ENCODE measurements at regions not wholly inside any gene's neighbourhood (a gene's known extent, or its start where the extent isn't known, plus 50 kb on each side); places are given as distances from the start of the nearest gene placed in this dataset.

GRCh38 chrX:42691196-42691595 lies 86.8 kb downstream of the PPP1R2C start:
- Mint-ChIP-seq H3K27me3 (ENCODE audit: low read depth) (no peaks in the 10 kb centered on the region), H3K4me1 (ENCODE audit: low read depth) (no peaks in the 10 kb centered on the region), H3K36me3 (ENCODE audit: low read depth) (no peaks in the 10 kb centered on the region), H3K9me3 (ENCODE audit: insufficient read depth) (no peaks in the 10 kb centered on the region), H3K4me3 (no peak overlapping the region), H3K27ac (no peak overlapping the region)
- ChIA-PET POLR2A (no interaction called here), CTCF (interaction anchor here (0.6 kb wide), 1 partner anchor 252 kb away, joined by 4 read pairs; no protein-coding TSS in a partner anchor)
- DNase-seq (no peak), ATAC-seq (no peak)

GRCh38 chrX:42686706-42687105 lies 91.3 kb downstream of the PPP1R2C start:
- DNase-seq (no peak), ATAC-seq (no peak)
- Mint-ChIP-seq H3K27me3 (ENCODE audit: low read depth) (no peaks in the 10 kb centered on the region), H3K36me3 (ENCODE audit: low read depth) (no peaks in the 10 kb centered on the region), H3K4me1 (ENCODE audit: low read depth) (no peaks in the 10 kb centered on the region), H3K9me3 (ENCODE audit: insufficient read depth) (no peaks in the 10 kb centered on the region), H3K27ac (no peak overlapping the region), H3K4me3 (no peak overlapping the region)
- CTCF ChIA-PET = no interaction called here
- POLR2A ChIA-PET = no interaction called here

GRCh38 chrX:42686296-42686695 lies 91.7 kb downstream of the PPP1R2C start:
- H3K27me3 Mint-ChIP-seq (ENCODE audit: low read depth) = no peaks in the 10 kb centered on the region
- CTCF ChIA-PET = no interaction called here
- no peaks in the 10 kb centered on the region for H3K36me3 Mint-ChIP-seq (ENCODE audit: low read depth)
- no peak overlapping the region for H3K4me3 Mint-ChIP-seq
- no peak for DNase-seq
- H3K4me1 Mint-ChIP-seq (ENCODE audit: low read depth) = no peaks in the 10 kb centered on the region
- POLR2A ChIA-PET = no interaction called here
- H3K9me3 Mint-ChIP-seq (ENCODE audit: insufficient read depth) = no peaks in the 10 kb centered on the region
- no peak for ATAC-seq
- no peak overlapping the region for H3K27ac Mint-ChIP-seq

- H3K36me3 Mint-ChIP-seq (ENCODE audit: low read depth) = no peaks in the 10 kb centered on the region
- H3K4me1 Mint-ChIP-seq (ENCODE audit: low read depth) = no peaks in the 10 kb centered on the region
- H3K4me3 Mint-ChIP-seq = no peak overlapping the region
- ATAC-seq (no peak), DNase-seq (no peak)
- no peaks in the 10 kb centered on the region for H3K9me3 Mint-ChIP-seq (ENCODE audit: insufficient read depth)
- no peaks in the 10 kb centered on the region for H3K27me3 Mint-ChIP-seq (ENCODE audit: low read depth)
- ChIA-PET POLR2A (no interaction called here), CTCF (no interaction called here)
- H3K27ac Mint-ChIP-seq = no peak overlapping the region
Observed at GRCh38 chrX:42684065-42684464, 93.9 kb downstream of the PPP1R2C start.

GRCh38 chrX:42680666-42681065 lies 97.3 kb downstream of the PPP1R2C start:
- ATAC-seq (no peak), DNase-seq (no peak)
- no peaks in the 10 kb centered on the region for H3K9me3 Mint-ChIP-seq (ENCODE audit: insufficient read depth)
- ChIA-PET POLR2A (no interaction called here), CTCF (no interaction called here)
- no peak overlapping the region for H3K27ac Mint-ChIP-seq
- H3K4me1 Mint-ChIP-seq (ENCODE audit: low read depth) = no peaks in the 10 kb centered on the region
- no peak overlapping the region for H3K4me3 Mint-ChIP-seq
- no peaks in the 10 kb centered on the region for H3K36me3 Mint-ChIP-seq (ENCODE audit: low read depth)
- no peaks in the 10 kb centered on the region for H3K27me3 Mint-ChIP-seq (ENCODE audit: low read depth)

GRCh38 chrX:42678133-42678532 lies 99.8 kb downstream of the PPP1R2C start:
- no peak overlapping the region for H3K27ac Mint-ChIP-seq
- ChIA-PET POLR2A (no interaction called here), CTCF (no interaction called here)
- H3K36me3 Mint-ChIP-seq (ENCODE audit: low read depth) = no peaks in the 10 kb centered on the region
- H3K27me3 Mint-ChIP-seq (ENCODE audit: low read depth) = no peaks in the 10 kb centered on the region
- H3K4me1 Mint-ChIP-seq (ENCODE audit: low read depth) = no peaks in the 10 kb centered on the region
- DNase-seq = no peak
- H3K9me3 Mint-ChIP-seq (ENCODE audit: insufficient read depth) = no peaks in the 10 kb centered on the region
- no peak overlapping the region for H3K4me3 Mint-ChIP-seq
- no peak for ATAC-seq

GRCh38 chrX:42673301-42673810 lies 104.6 kb downstream of the PPP1R2C start:
- H3K4me1 Mint-ChIP-seq (ENCODE audit: low read depth) = no peaks in the 10 kb centered on the region
- no peak overlapping the region for H3K4me3 Mint-ChIP-seq
- DNase-seq = no peak
- H3K27ac Mint-ChIP-seq = no peak overlapping the region
- no peaks in the 10 kb centered on the region for H3K36me3 Mint-ChIP-seq (ENCODE audit: low read depth)
- no peak for ATAC-seq
- ChIA-PET POLR2A (no interaction called here), CTCF (no interaction called here)
- H3K27me3 Mint-ChIP-seq (ENCODE audit: low read depth) = no peaks in the 10 kb centered on the region
- no peaks in the 10 kb centered on the region for H3K9me3 Mint-ChIP-seq (ENCODE audit: insufficient read depth)

- Mint-ChIP-seq H3K36me3 (ENCODE audit: low read depth) (peaks cover 5% of the 10 kb centered on the region), H3K4me1 (ENCODE audit: low read depth) (no peaks in the 10 kb centered on the region), H3K4me3 (no peak overlapping the region), H3K9me3 (ENCODE audit: insufficient read depth) (peaks cover 7% of the 10 kb centered on the region), H3K27me3 (ENCODE audit: low read depth) (no peaks in the 10 kb centered on the region), H3K27ac (no peak overlapping the region)
- DNase-seq = no peak
- ChIA-PET CTCF (no interaction called here), POLR2A (no interaction called here)
- ATAC-seq = no peak
Observed at GRCh38 chrX:42664680-42665079, 113.3 kb downstream of the PPP1R2C start.

- peaks cover 2% of the 10 kb centered on the region for H3K36me3 Mint-ChIP-seq (ENCODE audit: low read depth)
- no peak for DNase-seq
- H3K4me1 Mint-ChIP-seq (ENCODE audit: low read depth) = no peaks in the 10 kb centered on the region
- ChIA-PET POLR2A (no interaction called here), CTCF (no interaction called here)
- ATAC-seq = no peak
- H3K27me3 Mint-ChIP-seq (ENCODE audit: low read depth) = no peaks in the 10 kb centered on the region
- no peak overlapping the region for H3K27ac Mint-ChIP-seq
- H3K9me3 Mint-ChIP-seq (ENCODE audit: insufficient read depth) = no peaks in the 10 kb centered on the region
- H3K4me3 Mint-ChIP-seq = no peak overlapping the region
Observed at GRCh38 chrX:42628471-42628870, 149.5 kb downstream of the PPP1R2C start.

GRCh38 chrX:42627891-42628290 lies 150.1 kb downstream of the PPP1R2C start:
- H3K27ac Mint-ChIP-seq = no peak overlapping the region
- no peak for ATAC-seq
- no peaks in the 10 kb centered on the region for H3K9me3 Mint-ChIP-seq (ENCODE audit: insufficient read depth)
- no peaks in the 10 kb centered on the region for H3K27me3 Mint-ChIP-seq (ENCODE audit: low read depth)
- ChIA-PET CTCF (no interaction called here), POLR2A (no interaction called here)
- H3K4me1 Mint-ChIP-seq (ENCODE audit: low read depth) = no peaks in the 10 kb centered on the region
- peaks cover 2% of the 10 kb centered on the region for H3K36me3 Mint-ChIP-seq (ENCODE audit: low read depth)
- DNase-seq = no peak
- no peak overlapping the region for H3K4me3 Mint-ChIP-seq

- ChIA-PET CTCF (no interaction called here), POLR2A (no interaction called here)
- DNase-seq (no peak), ATAC-seq (no peak)
- H3K27me3 Mint-ChIP-seq (ENCODE audit: low read depth) = no peaks in the 10 kb centered on the region
- no peaks in the 10 kb centered on the region for H3K9me3 Mint-ChIP-seq (ENCODE audit: insufficient read depth)
- no peaks in the 10 kb centered on the region for H3K36me3 Mint-ChIP-seq (ENCODE audit: low read depth)
- H3K27ac Mint-ChIP-seq = no peak overlapping the region
- H3K4me1 Mint-ChIP-seq (ENCODE audit: low read depth) = peaks cover 4% of the 10 kb centered on the region
- H3K4me3 Mint-ChIP-seq = no peak overlapping the region
Observed at GRCh38 chrX:42624524-42624923, 153.4 kb downstream of the PPP1R2C start.

- Mint-ChIP-seq H3K27me3 (ENCODE audit: low read depth) (no peaks in the 10 kb centered on the region), H3K4me3 (no peak overlapping the region), H3K27ac (peak overlapping the region; percentile 13), H3K36me3 (ENCODE audit: low read depth) (peaks cover 5% of the 10 kb centered on the region), H3K9me3 (ENCODE audit: insufficient read depth) (no peaks in the 10 kb centered on the region), H3K4me1 (ENCODE audit: low read depth) (peaks cover 26% of the 10 kb centered on the region)
- CTCF ChIA-PET = no interaction called here
- POLR2A ChIA-PET = no interaction called here
- ATAC-seq = no peak
- DNase-seq = no peak
Observed at GRCh38 chrX:42619068-42619467, 158.9 kb downstream of the PPP1R2C start.

- no peak for DNase-seq
- no peak for ATAC-seq
- H3K27ac Mint-ChIP-seq = no peak overlapping the region
- no peak overlapping the region for H3K4me3 Mint-ChIP-seq
- no peaks in the 10 kb centered on the region for H3K27me3 Mint-ChIP-seq (ENCODE audit: low read depth)
- ChIA-PET CTCF (no interaction called here), POLR2A (no interaction called here)
- H3K36me3 Mint-ChIP-seq (ENCODE audit: low read depth) = peaks cover 5% of the 10 kb centered on the region
- H3K9me3 Mint-ChIP-seq (ENCODE audit: insufficient read depth) = no peaks in the 10 kb centered on the region
- H3K4me1 Mint-ChIP-seq (ENCODE audit: low read depth) = peaks cover 26% of the 10 kb centered on the region
Observed at GRCh38 chrX:42616981-42617380, 161.0 kb downstream of the PPP1R2C start.

Data from activated CD8-positive, alpha-beta T cell treated with anti-CD3 and anti-CD28 coated beads, Interleukin-2, amount 10 ng/mL, durations not matched to agents 7 days and 5 days (primary cell).